ENCODE measurements at regions not wholly inside any gene's neighbourhood (a gene's known extent, or its start where the extent isn't known, plus 50 kb on each side); places are given as distances from the start of the nearest gene placed in this dataset.

DNA sequence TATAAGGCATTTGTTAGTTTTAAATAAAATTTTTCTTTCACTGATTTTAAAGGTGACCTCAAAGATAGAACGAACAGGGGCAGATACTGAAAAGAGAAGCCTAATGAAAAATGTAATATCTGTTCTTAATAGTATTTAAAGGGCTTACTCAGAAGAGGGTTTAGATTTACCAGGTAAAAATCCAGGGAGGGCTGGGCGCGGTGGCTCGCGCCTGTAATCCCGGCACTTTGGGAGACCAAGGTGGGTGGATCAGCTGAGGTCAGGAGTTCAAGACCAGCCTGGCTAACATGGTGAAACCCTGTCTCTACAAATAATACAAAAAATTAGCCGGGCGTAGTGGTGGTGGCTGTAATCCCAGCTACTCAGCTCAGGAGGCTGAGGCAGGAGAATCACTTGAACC, 108.3 kb upstream of the CNTNAP2 start (continued):
- TF ChIP-seq ETV6 (conservative IDR thresholded peaks at IDR 0.05 in 1 of 2, IDR thresholded peaks at IDR 0.05 in 1 of 2; ENCODE audit: borderline replicate concordance in 1 of 2, low read depth in 1 of 2) (no peak), ZBED1 (IDR thresholded peaks at IDR 0.05; ENCODE audit: borderline replicate concordance) (no peak), LARP7 (IDR thresholded peaks at IDR 0.05) (no peak), HDGF (IDR thresholded peaks at IDR 0.05) (no peak), NR2C1 (IDR thresholded peaks at IDR 0.05) (no peak)

DNA sequence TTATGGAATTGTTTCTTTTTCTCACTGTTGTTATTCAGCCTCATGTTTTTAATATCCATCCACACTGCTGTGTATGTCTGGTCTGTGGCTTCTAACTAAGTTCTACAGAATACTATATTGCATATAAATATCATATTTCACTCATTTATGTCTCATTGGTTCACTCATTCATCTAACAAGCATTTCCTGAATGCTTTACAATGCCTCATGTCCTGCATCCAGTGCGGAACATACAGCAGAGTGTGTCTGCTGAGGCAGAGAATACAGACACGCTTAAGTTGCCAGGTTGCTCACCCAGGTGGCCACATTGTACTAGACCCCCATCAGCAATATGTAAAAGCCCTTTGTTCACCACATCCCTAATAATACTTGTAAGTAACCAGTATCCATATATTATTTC, 111.8 kb upstream of the CNTNAP2 start:
- ChIA-PET RAD21 (ENCODE audit: unreplicated experiment) (no interaction called here), CTCF (no interaction called here), SMC1A (ENCODE audit: uncharacterized antibody, unreplicated experiment) (no interaction called here), POLR2A (no interaction called here)
- DNase-seq (ENCODE audit: low read depth, low spot score) (no peak), ATAC-seq (no peak), FAIRE-seq (no peak)
- Histone ChIP-seq H3K27me3 (replicated peaks in 1 of 2; ENCODE audit: control insufficient read depth in 2 of 2, insufficient read depth in 2 of 2, low read length in 1 of 2) (no peaks in the 10 kb centered on the region), H3K4me2 (ENCODE audit: control insufficient read depth, insufficient read depth) (no peak overlapping the region), H3K4me1 (ENCODE audit: control insufficient read depth, insufficient read depth, low read length) (no peaks in the 10 kb centered on the region), H3K27ac (ENCODE audit: control insufficient read depth, insufficient read depth) (no peak overlapping the region), H3K36me3 (ENCODE audit: control insufficient read depth in 2 of 2, insufficient read depth in 2 of 2, low read length in 1 of 2) (no peaks in the 10 kb centered on the region), H4K20me1 (ENCODE audit: control insufficient read depth, insufficient read depth) (no peaks in the 10 kb centered on the region), H3K9ac (ENCODE audit: control insufficient read depth, insufficient read depth, low read length) (no peak overlapping the region), H3K9me3 (replicated peaks; ENCODE audit: control insufficient read depth, insufficient read depth, low read length) (no peaks in the 10 kb centered on the region), H3K79me2 (ENCODE audit: control insufficient read depth, insufficient read depth, low read length) (no peaks in the 10 kb centered on the region), H2AFZ (ENCODE audit: control insufficient read depth, low read depth, low read length) (no peak overlapping the region), H3K4me3 (no peak overlapping the region)
- BruUV-seq (replicated peaks) = no TSS peak
- intact Hi-C loops (cut with micrococcal nuclease; ENCODE audit: unreplicated experiment) (no loop called here), in situ Hi-C loops (cut with MboI) (no loop called here)
- 42% methylated on average over 2 of the region's 2 CpGs for WGBS (ENCODE audit: insufficient coverage, insufficient replicate concordance, low lambda C conversion rate, missing lambda C conversion rate)
- TF ChIP-seq IKZF2 (IDR thresholded peaks at IDR 0.05) = no peak
- TF ChIP-seq IRF4 (IDR thresholded peaks at IDR 0.05; ENCODE audit: low read depth, low read length) = no peak
- TF ChIP-seq MYB (IDR thresholded peaks at IDR 0.05; ENCODE audit: borderline replicate concordance, low read depth, low read length) = no peak
- no peak for TF ChIP-seq KLF5 (IDR thresholded peaks at IDR 0.05; ENCODE audit: partially characterized antibody)
- no peak for TF ChIP-seq SP1 (IDR thresholded peaks at IDR 0.05; ENCODE audit: low read depth, low read length)
- TF ChIP-seq, protein P1, sequence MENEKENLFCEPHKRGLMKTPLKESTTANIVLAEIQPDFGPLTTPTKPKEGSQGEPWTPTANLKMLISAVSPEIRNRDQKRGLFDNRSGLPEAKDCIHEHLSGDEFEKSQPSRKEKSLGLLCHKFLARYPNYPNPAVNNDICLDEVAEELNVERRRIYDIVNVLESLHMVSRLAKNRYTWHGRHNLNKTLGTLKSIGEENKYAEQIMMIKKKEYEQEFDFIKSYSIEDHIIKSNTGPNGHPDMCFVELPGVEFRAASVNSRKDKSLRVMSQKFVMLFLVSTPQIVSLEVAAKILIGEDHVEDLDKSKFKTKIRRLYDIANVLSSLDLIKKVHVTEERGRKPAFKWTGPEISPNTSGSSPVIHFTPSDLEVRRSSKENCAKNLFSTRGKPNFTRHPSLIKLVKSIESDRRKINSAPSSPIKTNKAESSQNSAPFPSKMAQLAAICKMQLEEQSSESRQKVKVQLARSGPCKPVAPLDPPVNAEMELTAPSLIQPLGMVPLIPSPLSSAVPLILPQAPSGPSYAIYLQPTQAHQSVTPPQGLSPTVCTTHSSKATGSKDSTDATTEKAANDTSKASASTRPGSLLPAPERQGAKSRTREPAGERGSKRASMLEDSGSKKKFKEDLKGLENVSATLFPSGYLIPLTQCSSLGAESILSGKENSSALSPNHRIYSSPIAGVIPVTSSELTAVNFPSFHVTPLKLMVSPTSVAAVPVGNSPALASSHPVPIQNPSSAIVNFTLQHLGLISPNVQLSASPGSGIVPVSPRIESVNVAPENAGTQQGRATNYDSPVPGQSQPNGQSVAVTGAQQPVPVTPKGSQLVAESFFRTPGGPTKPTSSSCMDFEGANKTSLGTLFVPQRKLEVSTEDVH (IDR thresholded peaks at IDR 0.05; ENCODE audit: low read depth, partially characterized antibody) = no peak
- TF ChIP-seq MEF2A (IDR thresholded peaks at IDR 0.05; ENCODE audit: insufficient read depth, low read depth, low read length) = no peak
